Hypothalamus (tissue), 51 donors: ENCODE measurements at regions not wholly inside any gene's neighbourhood (a gene's known extent, or its start where the extent isn't known, plus 50 kb on each side); places are given as distances from the start of the nearest gene placed in this dataset.
"Not testable (repeated sequence)": the region's sequence is repeated elsewhere in the genome, so short reads cannot be mapped to it uniquely, and the experiment has no call there.

Source experiments
- DNase-seq, 51 donors: peaks; one replicate each; lab custom pipeline; 2025; lab: John Stamatoyannopoulos, UW

- DNase-seq, result no peak
These were observed 150.5 kb downstream of the SOX1 start for GRCh38 chr13:112217431-112217830.

GRCh38 chr13:112218416-112218815 lies 151.5 kb downstream of the SOX1 start:
- DNase-seq, result no peak

- DNase-seq, result no peak
These were observed 152.8 kb downstream of the SOX1 start for GRCh38 chr13:112219740-112220139.

GRCh38 chr13:112220296-112220875 lies 153.4 kb downstream of the SOX1 start:
- no peak for DNase-seq

GRCh38 chr13:112220925-112221324 lies 154.0 kb downstream of the SOX1 start:
- DNase-seq, result no peak

- DNase-seq, result no peak
These were observed 153.2 kb upstream of the SPACA7 start for GRCh38 chr13:112222971-112223370.

GRCh38 chr13:112223929-112224328 lies 152.2 kb upstream of the SPACA7 start:
- DNase-seq, result not testable (repeated sequence)

- no peak for DNase-seq
These were observed 150.6 kb upstream of the SPACA7 start for GRCh38 chr13:112225429-112226090.

GRCh38 chr13:112226320-112227002 lies 149.7 kb upstream of the SPACA7 start:
- DNase-seq, result no peak

GRCh38 chr13:112227031-112227430 lies 149.1 kb upstream of the SPACA7 start:
- no peak for DNase-seq

GRCh38 chr13:112229445-112229844 lies 146.7 kb upstream of the SPACA7 start:
- no peak for DNase-seq

GRCh38 chr13:112229992-112230872 lies 145.9 kb upstream of the SPACA7 start:
- DNase-seq, result no peak

GRCh38 chr13:112231451-112232083 lies 144.6 kb upstream of the SPACA7 start:
- no peak for DNase-seq

- DNase-seq, result no peak
These were observed 142.9 kb upstream of the SPACA7 start for GRCh38 chr13:112233256-112233655.

- DNase-seq, result no peak
These were observed 142.4 kb upstream of the SPACA7 start for GRCh38 chr13:112233716-112234115.

GRCh38 chr13:112234131-112234875 lies 141.9 kb upstream of the SPACA7 start:
- no peak for DNase-seq

- DNase-seq, result no peak
These were observed 140.1 kb upstream of the SPACA7 start for GRCh38 chr13:112236016-112236415.

- no peak for DNase-seq
These were observed 139.5 kb upstream of the SPACA7 start for GRCh38 chr13:112236539-112237197.

- DNase-seq, result no peak
These were observed 137.6 kb upstream of the SPACA7 start for GRCh38 chr13:112238436-112238995.
